Thoracic aorta (tissue), 2 donors: ENCODE measurements at regions not wholly inside any gene's neighbourhood (a gene's known extent, or its start where the extent isn't known, plus 50 kb on each side); places are given as distances from the start of the nearest gene placed in this dataset.

ENCODE experiments used
- ATAC-seq: fragments of 150-250 bp; one replicate; pipeline ENCODE4 v1.8.0; 2017; ENCODE audit warnings: low read depth; ENCODE audit not compliant: insufficient number of reproducible peaks, low FRiP score
- DNase-seq: peaks from one replicate; pipeline ENCODE4 v3.0.0-alpha.2; 2020; ENCODE audit warnings: low spot score
- H3K27ac ChIP-seq, 2 donors: fragments of 200-600 bp; sonication (generic); 1 replicate in 1 of 2; 2 replicates in 1 of 2; pipeline ENCODE4 v1.5.1; 2016; ENCODE audit warnings: mild to moderate bottlenecking in 2 of 2, moderate library complexity in 2 of 2
- H3K27me3 ChIP-seq: fragments of 200-600 bp; sonication (generic); replicated peaks from 2 replicates; pipeline ENCODE4 v1.6.0; 2016; ENCODE audit warnings: mild to moderate bottlenecking; ENCODE audit not compliant: insufficient read depth
- H3K36me3 ChIP-seq: fragments of 200-600 bp; sonication (generic); one replicate; pipeline ENCODE4 v1.5.1; 2016
- H3K4me1 ChIP-seq, 2 donors: fragments of 200-600 bp; sonication (generic); 1 replicate in 1 of 2; 2 replicates in 1 of 2; pipeline versions ENCODE4 v1.5.1 to v1.6.0; 2016; ENCODE audit warnings: low read depth in 2 of 2, mild to moderate bottlenecking in 1 of 2; ENCODE audit not compliant: control insufficient read depth in 1 of 2
- H3K4me3 ChIP-seq: fragments of 200-600 bp; sonication (generic); 2 replicates; pipeline ENCODE4 v1.5.1; 2016; ENCODE audit warnings: mild to moderate bottlenecking
- H3K9me3 ChIP-seq: fragments of 200-600 bp; sonication (generic); 2 replicates; pipeline ENCODE4 v1.5.1; 2016
- TF ChIP-seq, protein P1 (sequence below): fragments of 200-600 bp; sonication (generic); IDR thresholded peaks from one replicate; pipeline ENCODE4 v1.5.1; 2019; ENCODE audit warnings: antibody characterized with exemption

DNA sequence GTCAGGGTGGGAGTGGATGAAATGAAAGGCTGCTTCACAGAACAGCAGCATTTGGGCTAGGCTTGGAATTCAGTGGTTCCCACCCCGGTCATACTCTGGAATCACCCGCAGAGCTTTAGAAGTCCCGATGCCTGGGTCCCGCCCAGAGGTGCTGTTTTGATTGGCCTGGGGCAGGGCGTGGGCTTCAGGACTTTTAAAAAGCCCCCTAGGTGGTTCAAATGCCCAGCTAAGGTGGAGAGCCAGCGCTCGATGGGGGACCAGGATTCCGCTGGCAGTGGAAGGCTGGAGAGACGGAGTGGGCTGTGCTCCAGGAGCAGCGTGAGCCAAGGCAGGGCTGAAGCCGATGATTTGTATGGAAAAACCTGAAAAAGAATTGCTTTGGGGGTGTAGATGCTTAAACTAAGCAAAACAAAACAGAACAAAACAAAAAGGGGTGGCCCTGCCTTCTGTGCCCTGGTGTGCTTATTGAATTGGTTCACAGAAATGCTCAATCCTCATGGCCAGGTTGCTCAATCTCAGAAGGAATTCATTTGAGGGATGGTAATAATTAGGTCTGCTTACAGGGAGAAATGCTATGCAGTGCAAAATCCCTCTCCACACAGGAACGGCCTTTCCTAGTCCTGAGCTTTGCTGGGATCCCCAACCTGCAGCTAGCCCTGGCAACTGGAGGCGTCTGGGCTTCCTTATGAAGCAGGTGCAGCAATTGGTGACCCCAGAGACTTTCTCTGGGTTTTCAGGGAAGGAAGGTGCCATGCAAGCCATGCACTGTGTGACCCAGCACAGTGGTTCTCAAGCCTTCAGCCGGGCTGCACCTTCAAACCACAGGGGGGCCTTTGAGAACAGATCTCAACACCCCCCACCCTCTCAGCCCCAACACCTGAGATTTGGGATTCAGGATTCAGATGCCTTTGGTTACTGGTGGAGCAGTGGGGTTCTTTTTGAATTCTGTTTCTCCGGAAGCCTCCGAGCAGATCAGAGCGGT lies 174.0 kb upstream of the ZNF618 start:
- Histone ChIP-seq H3K27ac (no peak overlapping the region), H3K9me3 (no peaks in the 10 kb centered on the region), H3K4me1 (peaks cover 0 to 5% of the 10 kb centered on the region in 2 donors), H3K4me3 (no peak overlapping the region), H3K36me3 (no peaks in the 10 kb centered on the region), H3K27me3 (no peaks in the 10 kb centered on the region)
- TF ChIP-seq, protein P1, sequence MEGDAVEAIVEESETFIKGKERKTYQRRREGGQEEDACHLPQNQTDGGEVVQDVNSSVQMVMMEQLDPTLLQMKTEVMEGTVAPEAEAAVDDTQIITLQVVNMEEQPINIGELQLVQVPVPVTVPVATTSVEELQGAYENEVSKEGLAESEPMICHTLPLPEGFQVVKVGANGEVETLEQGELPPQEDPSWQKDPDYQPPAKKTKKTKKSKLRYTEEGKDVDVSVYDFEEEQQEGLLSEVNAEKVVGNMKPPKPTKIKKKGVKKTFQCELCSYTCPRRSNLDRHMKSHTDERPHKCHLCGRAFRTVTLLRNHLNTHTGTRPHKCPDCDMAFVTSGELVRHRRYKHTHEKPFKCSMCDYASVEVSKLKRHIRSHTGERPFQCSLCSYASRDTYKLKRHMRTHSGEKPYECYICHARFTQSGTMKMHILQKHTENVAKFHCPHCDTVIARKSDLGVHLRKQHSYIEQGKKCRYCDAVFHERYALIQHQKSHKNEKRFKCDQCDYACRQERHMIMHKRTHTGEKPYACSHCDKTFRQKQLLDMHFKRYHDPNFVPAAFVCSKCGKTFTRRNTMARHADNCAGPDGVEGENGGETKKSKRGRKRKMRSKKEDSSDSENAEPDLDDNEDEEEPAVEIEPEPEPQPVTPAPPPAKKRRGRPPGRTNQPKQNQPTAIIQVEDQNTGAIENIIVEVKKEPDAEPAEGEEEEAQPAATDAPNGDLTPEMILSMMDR: no peak
- ATAC-seq: no peak
- no peak for DNase-seq

DNA sequence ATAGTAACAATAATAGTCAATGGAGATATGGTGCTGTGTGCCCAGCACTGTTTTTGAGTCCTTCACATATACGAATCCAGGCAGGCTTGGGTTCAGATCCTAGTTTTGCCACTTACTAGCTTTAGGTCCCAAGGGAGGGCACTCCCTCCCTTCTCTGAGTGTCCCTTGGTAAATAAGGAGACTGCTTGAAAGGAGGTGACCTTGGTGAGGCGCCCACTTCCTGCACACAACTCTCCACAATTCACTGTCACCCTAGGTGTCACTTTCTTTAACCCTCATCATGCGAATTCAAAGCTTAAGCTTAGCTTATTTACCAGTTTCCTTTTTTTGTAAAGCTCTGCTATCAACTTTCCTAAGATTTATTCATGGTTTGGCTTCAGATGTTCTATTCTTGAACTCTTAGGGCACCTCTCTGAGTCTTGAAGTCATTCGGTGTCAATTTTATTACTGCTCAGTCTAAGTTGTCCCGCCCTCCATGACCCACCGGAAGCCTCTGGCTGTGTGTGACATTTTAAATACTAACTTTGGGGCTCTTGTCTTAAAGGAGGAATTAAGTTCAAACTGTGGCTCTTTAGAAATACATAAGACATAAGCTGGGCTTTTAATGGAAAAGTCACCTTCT lies 170.7 kb upstream of the ZNF618 start:
- Histone ChIP-seq H3K27ac (no peak overlapping the region), H3K27me3 (no peaks in the 10 kb centered on the region), H3K4me1 (peaks cover 0 to 5% of the 10 kb centered on the region in 2 donors), H3K36me3 (no peaks in the 10 kb centered on the region), H3K9me3 (no peaks in the 10 kb centered on the region), H3K4me3 (no peak overlapping the region)
- DNase-seq (no peak), ATAC-seq (no peak)
- TF ChIP-seq, protein P1: no peak

DNA sequence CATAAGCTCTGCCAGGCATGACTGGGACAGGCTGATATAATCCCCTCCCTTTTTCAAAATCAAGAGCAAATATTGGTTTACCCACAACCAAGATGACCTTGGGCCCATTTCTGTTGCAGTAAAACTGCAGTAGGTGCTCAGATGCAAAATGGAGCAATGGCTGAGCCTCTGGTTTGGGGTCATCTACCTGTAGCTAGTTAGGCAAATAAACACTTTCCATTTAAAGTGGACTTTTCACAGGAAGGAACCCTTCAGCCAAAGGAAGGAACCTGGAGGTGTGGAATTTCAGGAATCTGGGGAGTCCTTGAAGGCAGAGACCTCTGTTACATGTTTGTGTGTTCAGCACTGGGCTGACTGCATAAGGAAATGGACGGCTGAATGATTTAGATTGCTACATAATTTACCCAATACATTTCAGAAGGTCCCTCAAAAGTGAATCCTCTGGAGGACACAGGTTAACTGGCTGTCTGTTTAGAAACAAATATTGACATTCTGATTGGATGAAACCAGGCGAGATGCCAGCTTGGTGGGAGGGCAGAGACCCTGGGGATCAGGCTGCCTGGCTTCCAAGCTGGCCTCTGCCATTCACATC lies 170.1 kb upstream of the ZNF618 start:
- DNase-seq: no peak
- no peak overlapping the region for H3K27ac ChIP-seq
- H3K4me1 ChIP-seq: peaks cover 0 to 5% of the 10 kb centered on the region in 2 donors
- H3K4me3 ChIP-seq: no peak overlapping the region
- TF ChIP-seq, protein P1: no peak
- no peaks in the 10 kb centered on the region for H3K9me3 ChIP-seq
- H3K36me3 ChIP-seq: no peaks in the 10 kb centered on the region
- no peaks in the 10 kb centered on the region for H3K27me3 ChIP-seq
- no peak for ATAC-seq

DNA sequence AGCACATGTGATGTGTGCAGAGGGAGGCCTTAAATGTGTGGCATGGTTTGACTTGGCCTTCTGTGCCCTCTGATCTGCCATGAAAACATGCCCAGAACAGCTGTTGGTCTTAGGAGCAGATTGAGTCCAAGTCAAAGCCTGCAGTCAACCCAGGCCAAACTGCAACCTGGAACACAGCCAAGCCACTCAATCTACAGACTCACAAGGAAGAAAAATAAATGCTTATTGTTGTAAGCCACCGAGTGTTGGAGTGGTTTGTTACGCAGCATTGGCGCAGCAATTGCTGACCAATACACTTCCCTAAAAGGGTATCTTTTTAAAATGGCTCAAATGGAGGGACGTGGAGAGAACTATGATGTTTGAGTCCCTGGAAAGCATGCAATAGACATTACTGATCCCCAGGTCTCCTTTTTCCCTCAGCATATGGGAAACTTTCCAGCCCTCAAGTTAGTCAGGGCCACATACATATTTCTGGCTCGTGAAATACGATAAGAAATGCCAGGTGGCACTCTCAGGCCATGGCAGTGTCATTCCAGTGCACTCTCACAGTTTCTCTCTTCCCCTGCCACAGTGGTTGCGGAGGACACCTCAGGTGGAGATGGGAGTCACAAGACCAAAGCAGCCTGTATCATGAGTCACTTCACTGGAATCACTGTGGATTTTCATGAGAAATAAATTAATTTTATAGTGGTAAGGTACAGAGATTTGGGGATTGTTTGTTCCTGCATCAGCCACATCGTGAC lies 168.0 kb upstream of the ZNF618 start:
- DNase-seq: no peak
- TF ChIP-seq, protein P1: no peak
- Histone ChIP-seq H3K27ac (no peak overlapping the region), H3K27me3 (no peaks in the 10 kb centered on the region), H3K4me3 (no peak overlapping the region), H3K36me3 (no peaks in the 10 kb centered on the region), H3K4me1 (peaks cover 0 to 5% of the 10 kb centered on the region in 2 donors), H3K9me3 (no peaks in the 10 kb centered on the region)
- no peak for ATAC-seq
